NCI-H2029 (cell line): ENCODE measurements at regions not wholly inside any gene's neighbourhood (a gene's known extent, or its start where the extent isn't known, plus 50 kb on each side); places are given as distances from the start of the nearest gene placed in this dataset.

Experiments
- DNase-seq: peaks from one replicate; lab custom pipeline; 2025; lab: John Stamatoyannopoulos, UW

DNA sequence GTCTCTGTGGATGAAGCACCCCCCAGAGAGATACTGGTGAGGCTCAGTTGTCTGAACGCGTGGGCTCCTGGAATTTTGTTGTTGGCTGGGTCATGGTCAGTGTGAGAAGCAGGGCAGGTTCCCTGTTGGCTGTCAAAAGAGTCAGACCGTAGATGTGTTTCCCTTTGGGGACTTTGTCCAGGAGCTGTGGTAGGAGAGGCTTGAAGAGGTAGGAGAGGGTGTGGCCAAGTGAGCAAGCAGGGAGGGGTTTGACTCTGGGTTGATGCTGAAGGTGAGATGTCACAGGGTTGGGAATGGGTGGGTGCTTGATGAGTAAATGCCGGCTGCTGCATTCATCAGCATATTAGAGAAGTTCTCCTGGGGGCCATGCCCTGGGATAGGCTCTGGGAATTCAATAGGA is 803.2 kb downstream of the TBC1D22A start:
- DNase-seq: no peak

DNA sequence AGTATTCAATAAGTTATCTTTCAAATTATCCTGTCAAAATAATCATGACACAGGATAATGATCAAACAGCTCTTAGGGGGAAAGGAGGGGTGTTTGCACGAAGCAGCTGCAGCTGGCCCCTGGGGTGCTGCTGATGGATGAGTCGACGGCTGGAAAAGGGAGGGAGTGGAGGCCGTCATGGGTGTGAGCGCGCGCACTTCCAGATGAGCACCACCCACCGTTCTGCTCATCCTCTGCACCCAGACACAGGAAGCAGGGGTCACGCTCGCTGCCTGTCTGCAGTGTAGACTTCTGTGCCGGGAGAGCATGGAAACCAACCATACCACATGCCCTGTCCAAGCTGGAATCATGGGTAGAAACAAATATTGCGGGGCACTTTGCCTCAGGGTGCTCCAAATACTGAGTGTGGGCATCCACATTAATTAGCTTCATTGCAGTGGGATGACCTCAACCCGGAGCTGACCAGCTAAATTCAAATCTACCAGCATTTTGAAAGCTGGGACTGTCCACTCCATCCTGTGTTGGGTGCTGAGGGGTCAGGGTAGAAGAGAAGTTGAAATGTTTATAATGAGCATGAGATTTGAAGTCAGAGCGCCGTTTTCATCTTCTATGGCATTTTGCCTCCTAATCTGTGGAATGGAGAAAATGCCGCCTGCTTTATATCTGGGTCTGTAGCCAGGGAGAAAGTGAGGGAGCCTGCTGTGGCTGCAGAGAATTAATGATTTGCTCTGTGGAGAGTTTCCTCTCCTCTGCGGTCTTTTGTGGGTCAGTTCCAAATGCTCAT is 802.4 kb downstream of the TBC1D22A start:
- DNase-seq: no peak

DNA sequence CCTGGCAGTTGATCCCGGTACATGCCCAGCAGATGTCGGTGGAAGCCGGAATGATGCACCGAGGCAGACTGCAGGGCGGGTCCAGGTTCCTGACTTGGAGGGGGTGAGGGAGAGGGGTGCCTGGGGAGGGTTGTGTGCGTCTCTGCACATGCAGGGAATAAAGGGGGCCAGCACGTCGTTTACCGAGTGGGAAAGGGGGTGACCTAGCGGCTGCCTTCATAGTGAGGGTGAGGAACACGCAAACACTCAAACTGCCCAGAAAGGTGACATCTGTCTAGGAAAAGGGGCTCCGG is 801.7 kb downstream of the TBC1D22A start:
- no peak for DNase-seq

- DNase-seq: no peak
These were observed 801.1 kb downstream of the TBC1D22A start for GRCh38 chr22:47563406-47564157.

- DNase-seq: no peak
These were observed 799.3 kb downstream of the TBC1D22A start for GRCh38 chr22:47561766-47562165.

DNA sequence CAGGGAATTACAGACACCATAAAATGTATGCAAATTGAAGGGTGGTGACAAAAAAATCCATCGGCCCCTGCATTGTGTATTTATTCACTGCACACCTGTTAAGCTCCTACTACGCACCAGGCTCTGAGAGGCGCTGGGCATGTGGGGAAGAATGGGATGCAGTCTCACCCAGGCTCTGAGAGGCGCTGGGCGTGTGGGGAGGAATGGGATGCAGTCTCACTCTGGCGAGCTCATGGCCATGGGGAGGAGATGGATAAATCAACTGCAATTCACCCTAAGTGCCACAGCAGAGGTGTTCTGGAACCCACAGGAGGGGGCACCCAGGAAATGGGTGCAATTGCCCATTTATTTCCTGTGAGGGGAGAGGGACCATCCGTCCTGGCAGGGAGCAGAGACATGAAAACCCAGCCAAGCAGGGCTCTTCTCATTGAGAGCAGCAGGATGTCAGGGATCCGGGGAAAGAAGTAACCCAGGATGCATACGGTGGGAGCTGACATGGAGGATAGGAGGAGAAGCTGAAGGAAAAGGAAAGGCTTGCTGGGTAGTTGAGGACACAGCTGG is 798.7 kb downstream of the TBC1D22A start:
- DNase-seq: no peak

DNA sequence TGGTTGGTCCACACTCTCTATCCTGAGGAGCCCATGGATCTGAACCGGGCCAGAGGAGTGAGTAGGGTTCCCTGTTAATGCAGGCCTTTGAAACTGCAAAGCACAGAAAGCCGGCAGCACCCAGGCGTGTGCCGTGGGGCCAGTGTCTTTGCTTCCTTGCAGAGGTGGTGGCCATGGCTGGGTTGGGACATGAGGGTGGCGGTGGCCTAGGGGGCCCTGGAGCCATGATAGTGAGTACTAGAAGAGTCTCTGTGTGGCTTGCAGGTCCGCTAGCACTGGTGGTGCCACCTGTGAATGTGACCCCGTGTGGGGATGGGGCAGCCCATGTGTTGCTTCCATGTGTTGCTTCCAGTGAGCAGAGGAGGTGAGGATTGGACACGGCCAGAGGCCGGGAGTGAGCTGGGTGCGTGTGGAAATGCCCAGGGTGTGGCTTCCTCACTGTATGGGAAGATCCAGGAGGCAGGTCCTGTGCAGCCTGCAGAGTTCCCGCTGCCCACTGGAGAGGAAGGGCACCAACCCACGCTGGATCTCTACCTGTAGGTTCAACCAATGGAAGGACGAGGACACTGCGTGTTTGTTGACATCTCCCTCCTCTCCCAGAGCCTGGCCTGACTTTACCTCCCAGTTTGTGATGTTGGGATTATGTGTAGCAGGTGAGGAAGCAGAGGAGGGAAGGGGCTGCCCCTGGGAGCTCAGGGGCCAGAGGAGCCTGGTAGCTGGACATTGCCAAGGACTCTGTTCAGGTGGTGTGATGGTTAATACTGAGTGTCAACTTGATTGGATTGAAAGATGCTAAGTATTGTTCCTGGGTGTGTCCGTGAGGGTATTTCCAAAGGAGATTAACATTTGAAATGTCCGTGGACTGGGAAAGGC is 796.6 kb downstream of the TBC1D22A start:
- DNase-seq: no peak

DNA sequence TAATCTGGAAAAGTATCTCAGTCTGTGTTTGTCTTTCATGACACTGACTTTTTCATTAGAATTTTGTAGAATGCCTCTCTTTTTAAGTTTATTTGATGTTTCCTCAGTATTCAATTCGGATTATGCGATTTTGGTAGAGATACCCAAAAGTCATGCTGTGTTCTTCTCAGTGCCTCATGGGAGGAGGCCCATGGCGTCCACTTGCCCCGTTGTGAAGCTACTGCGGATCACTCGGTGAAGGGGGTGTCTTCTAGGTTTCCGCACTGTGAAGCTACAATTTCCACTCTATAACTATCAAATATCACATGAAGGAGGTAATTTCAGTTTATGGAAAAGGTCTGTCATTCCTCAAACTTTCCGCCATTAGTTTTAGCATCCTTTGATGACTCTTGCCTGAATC is 794.0 kb downstream of the TBC1D22A start:
- no peak for DNase-seq

DNA sequence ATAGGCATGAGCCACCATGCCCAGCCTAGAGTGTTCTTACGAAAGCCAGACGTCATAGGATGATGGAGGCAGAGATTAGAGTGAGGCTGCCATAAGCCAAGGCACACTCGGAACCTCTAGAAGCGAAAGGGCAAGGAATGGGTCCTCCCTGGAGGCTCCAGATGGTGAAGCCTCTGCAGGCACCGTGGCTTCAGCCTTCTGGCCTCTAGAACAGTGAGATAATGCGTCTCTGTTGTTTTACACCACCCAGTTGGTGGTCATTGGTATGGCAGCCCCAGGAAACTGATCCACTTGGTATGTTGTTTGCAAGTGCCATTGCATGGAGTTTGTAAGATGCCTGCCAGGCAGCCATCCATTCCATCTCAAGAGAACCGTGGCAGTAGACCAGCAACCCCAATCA is 791.0 kb downstream of the TBC1D22A start:
- DNase-seq: no peak

GRCh38 chr22:47552541-47553205 is 790.2 kb downstream of the TBC1D22A start:
- no peak for DNase-seq

- no peak for DNase-seq
These were observed 789.6 kb downstream of the TBC1D22A start for GRCh38 chr22:47552024-47552423.

- no peak for DNase-seq
These were observed 789.0 kb downstream of the TBC1D22A start for GRCh38 chr22:47551431-47551775.

- no peak for DNase-seq
These were observed 788.3 kb downstream of the TBC1D22A start for GRCh38 chr22:47550524-47551430.

- DNase-seq: no peak
These were observed 787.4 kb downstream of the TBC1D22A start for GRCh38 chr22:47549741-47550340.

- no peak for DNase-seq
These were observed 786.7 kb downstream of the TBC1D22A start for GRCh38 chr22:47548953-47549740.

GRCh38 chr22:47547881-47548650 is 785.6 kb downstream of the TBC1D22A start:
- no peak for DNase-seq

- no peak for DNase-seq
These were observed 784.8 kb downstream of the TBC1D22A start for GRCh38 chr22:47547239-47547661.

- DNase-seq: no peak
These were observed 782.2 kb downstream of the TBC1D22A start for GRCh38 chr22:47544696-47545095.

- DNase-seq: no peak
These were observed 781.0 kb downstream of the TBC1D22A start for GRCh38 chr22:47543447-47543846.
